Stomach (tissue), 8 donors: ENCODE measurements at regions not wholly inside any gene's neighbourhood (a gene's known extent, or its start where the extent isn't known, plus 50 kb on each side); places are given as distances from the start of the nearest gene placed in this dataset.
A peak's percentile ranks its signal among the peaks of the same experiment; 100 is the strongest.

Experiments used
- DNase-seq, 2 donors: peaks; one replicate each; pipeline versions ENCODE4 v3.0.0 to v3.0.0-alpha.2; 2013 to 2019
- H3K27ac ChIP-seq, 5 donors: fragments of 200-600 bp in 4 of 5; sonication (generic) in 4 of 5; one replicate each; pipeline ENCODE4 v1.5.1; 2013 to 2019; ENCODE audit warnings: mild to moderate bottlenecking in 1 of 5, moderate library complexity in 1 of 5
- H3K27me3 ChIP-seq, 3 donors: fragments of 200-600 bp; sonication (generic); one replicate each; pipeline ENCODE4 v1.5.1; 2017 to 2019; ENCODE audit warnings: mixed run types in 1 of 3
- H3K36me3 ChIP-seq, 4 donors: fragments of 200-600 bp; sonication (generic); 1 replicate in 3 of 4; 2 replicates in 1 of 4; pipeline ENCODE4 v1.5.1; 2016 to 2019
- H3K4me1 ChIP-seq, 4 donors: fragments of 200-600 bp; sonication (generic); one replicate each; pipeline ENCODE4 v1.5.1; 2016 to 2019
- H3K4me3 ChIP-seq, 4 donors: fragments of 200-600 bp; sonication (generic) in 3 of 4; one replicate each; pipeline ENCODE4 v1.5.1; 2016 to 2019; ENCODE audit warnings: mild to moderate bottlenecking in 1 of 4
- H3K9me3 ChIP-seq, 4 donors: fragments of 200-600 bp; sonication (generic); one replicate each; pipeline ENCODE4 v1.5.1; 2016 to 2019
- CTCF ChIP-seq, 7 experiments: fragments of 450-650 bp in 4 of 7; fragments of 200-600 bp in 3 of 7; sonication (generic) in 3 of 7; IDR thresholded peaks; one replicate each; pipeline ENCODE4 v1.5.1; 2016 to 2019; ENCODE audit warnings: antibody characterized with exemption in 7 of 7, control low read depth in 2 of 7, mild to moderate bottlenecking in 1 of 7
- EP300 ChIP-seq: sonication (generic); formaldehyde crosslinking; IDR thresholded peaks from one replicate; pipeline ENCODE4 v1.6.1; 2017; ENCODE audit warnings: antibody characterized with exemption
- POLR2A ChIP-seq, 4 donors: fragments of 450-650 bp; IDR thresholded peaks; one replicate each; pipeline ENCODE4 v1.6.1; 2016; ENCODE audit warnings: antibody characterized with exemption in 4 of 4, control low read depth in 2 of 4, mild to moderate bottlenecking in 1 of 4, moderate library complexity in 1 of 4
- POLR2AphosphoS5 ChIP-seq, 3 donors: sonication (generic); formaldehyde crosslinking; IDR thresholded peaks; one replicate each; pipeline ENCODE4 v1.6.1; 2016; ENCODE audit warnings: antibody characterized with exemption in 3 of 3
- WGBS, 5 donors: extraction: QIAGEN DNeasy Blood & Tissue Kit in 3 of 5; methylation state at CpG; one replicate each; pipeline versions ENCODE4 v1.1.5 to v1.1.7; 2013 to 2018; 5-methylcytosine and 5-hydroxymethylcytosine counted together
- intact Hi-C: fragments of 100-400 bp; cut with DNase I; formaldehyde crosslinking; loops from one replicate; pipeline ENCODE4 v1.15.1; 2023; ENCODE audit warnings: low total_unique reads
- donor health status: healthy with polysubstance abuse.
- donor health status: Bipolar disorder and iron deficiency.
- donor health status: healthy.

- 25 to 37% (median 28%) methylated on average over 5 of the region's 5 CpGs for WGBS, 5 donors
- TF ChIP-seq CTCF (IDR thresholded peaks at IDR 0.05) (no peak), POLR2A (IDR thresholded peaks at IDR 0.05) (no peak), POLR2AphosphoS5 (IDR thresholded peaks at IDR 0.05) (no peak), EP300 (no peak)
- intact Hi-C loops, result no loop called here
Observed at GRCh38 chr1:209266590-209267205, 316.8 kb upstream of the CAMK1G start.

GRCh38 chr1:209267968-209268367 lies 315.5 kb upstream of the CAMK1G start:
- Histone ChIP-seq H3K36me3 (no peaks in the 10 kb centered on the region), H3K4me3 (no peak overlapping the region), H3K27ac (no peak overlapping the region), H3K9me3 (no peaks in the 10 kb centered on the region), H3K27me3 (no peaks in the 10 kb centered on the region), H3K4me1 (no peaks in the 10 kb centered on the region)
- TF ChIP-seq POLR2AphosphoS5 (IDR thresholded peaks at IDR 0.05) (no peak), CTCF (IDR thresholded peaks at IDR 0.05) (no peak), EP300 (no peak), POLR2A (IDR thresholded peaks at IDR 0.05) (no peak)
- intact Hi-C loops, result no loop called here
- WGBS, 5 donors, result 86 to 97% (median 88%) methylated on average over 2 of the region's 2 CpGs
- DNase-seq, result no peak

More at GRCh38 chr1:209266590-209267205, 316.8 kb upstream of the CAMK1G start:
- no peaks in the 10 kb centered on the region for H3K4me1 ChIP-seq
- peak in 1 of 2 donors; percentile 38 for DNase-seq
- no peaks in the 10 kb centered on the region for H3K27me3 ChIP-seq
- H3K4me3 ChIP-seq, result no peak overlapping the region
- H3K36me3 ChIP-seq, result no peaks in the 10 kb centered on the region
- H3K27ac ChIP-seq, result no peak overlapping the region
- H3K9me3 ChIP-seq, result no peaks in the 10 kb centered on the region

GRCh38 chr1:209268479-209268878 lies 315.0 kb upstream of the CAMK1G start:
- no peak for DNase-seq
- intact Hi-C loops, result no loop called here
- H3K27me3 ChIP-seq, result no peaks in the 10 kb centered on the region
- no peaks in the 10 kb centered on the region for H3K36me3 ChIP-seq
- 17 to 64% (median 27%) methylated on average over 1 of the region's 1 CpG for WGBS, 5 donors
- H3K4me3 ChIP-seq, result no peak overlapping the region
- TF ChIP-seq POLR2AphosphoS5 (IDR thresholded peaks at IDR 0.05) (no peak), CTCF (IDR thresholded peaks at IDR 0.05) (no peak), EP300 (no peak), POLR2A (IDR thresholded peaks at IDR 0.05) (no peak)
- no peaks in the 10 kb centered on the region for H3K9me3 ChIP-seq
- no peak overlapping the region for H3K27ac ChIP-seq
- H3K4me1 ChIP-seq, result no peaks in the 10 kb centered on the region

GRCh38 chr1:209276321-209276720 lies 307.2 kb upstream of the CAMK1G start:
- no peak for DNase-seq
- TF ChIP-seq CTCF (IDR thresholded peaks at IDR 0.05), result no peak
- TF ChIP-seq POLR2A (IDR thresholded peaks at IDR 0.05), result no peak
- TF ChIP-seq EP300, result no peak
- TF ChIP-seq POLR2AphosphoS5 (IDR thresholded peaks at IDR 0.05), result no peak
- Histone ChIP-seq H3K4me3 (no peak overlapping the region), H3K27me3 (no peaks in the 10 kb centered on the region), H3K9me3 (no peaks in the 10 kb centered on the region), H3K27ac (no peak overlapping the region), H3K4me1 (no peaks in the 10 kb centered on the region), H3K36me3 (no peaks in the 10 kb centered on the region)
- intact Hi-C loops, result no loop called here
- WGBS, 5 donors, result 46 to 57% (median 49%) methylated on average over 3 of the region's 3 CpGs
